ENCODE measurements at regions not wholly inside any gene's neighbourhood (a gene's known extent, or its start where the extent isn't known, plus 50 kb on each side); places are given as distances from the start of the nearest gene placed in this dataset.

DNA sequence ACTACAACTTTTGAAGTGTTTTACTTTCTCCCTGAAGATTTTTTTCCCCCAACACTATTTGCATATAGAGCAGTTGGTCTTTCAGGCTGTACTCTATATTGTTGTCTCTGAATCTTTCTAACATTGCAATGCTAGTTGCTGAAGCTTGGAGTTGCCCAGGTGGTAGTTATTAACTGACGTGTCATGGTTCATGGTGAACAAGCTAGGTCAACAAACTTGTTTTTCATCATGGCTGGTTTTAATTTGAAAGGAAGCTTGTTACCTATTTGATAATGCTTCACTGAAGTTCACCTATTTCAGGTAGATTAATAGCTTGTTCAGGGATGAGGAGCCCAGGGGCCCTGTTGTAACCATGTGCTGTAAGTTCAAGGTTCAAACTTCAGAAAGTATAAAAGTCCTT, 158.8 kb upstream of the ZEB2 start:
- CTCF ChIA-PET, result interaction anchor here (1.4 kb wide), 1 partner anchor 11 kb away, joined by 3 read pairs; no protein-coding TSS in a partner anchor

DNA sequence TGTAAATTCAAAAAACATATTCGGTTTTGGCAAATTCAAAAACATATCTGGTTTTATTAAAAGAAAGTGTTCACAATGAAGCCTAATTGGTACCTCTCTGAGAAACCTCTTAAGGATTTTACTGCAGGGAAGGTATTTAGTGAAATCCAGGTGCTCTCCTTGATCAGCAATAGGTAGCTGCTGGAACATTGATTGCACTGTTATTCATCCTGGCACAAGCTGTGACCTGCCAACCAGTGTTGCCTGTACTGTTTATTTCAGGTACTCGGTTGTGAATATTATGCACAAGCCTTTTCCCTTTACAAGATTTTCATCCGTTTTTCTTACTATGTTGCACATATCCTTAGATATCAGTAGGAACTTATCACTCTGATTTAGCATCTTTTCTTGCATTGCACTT, 155.8 kb upstream of the ZEB2 start:
- H3K4me3 Mint-ChIP-seq, result no peak overlapping the region
- peaks cover 36% of the 10 kb centered on the region for H3K4me1 Mint-ChIP-seq
- no peak overlapping the region for H2AFZ ChIP-seq (ENCODE audit: insufficient read depth, low read depth, low read length, poor library complexity, severe bottlenecking)
- H3K4me3 ChIP-seq (ENCODE audit: control extremely low read depth in 1 of 5, extremely low read depth in 1 of 5, insufficient read depth in 1 of 5, low read depth in 2 of 5, low read length in 4 of 5), result no peak overlapping the region
- ChIA-PET CTCF (no interaction called here), POLR2A (no interaction called here)
- H3K4me1 ChIP-seq (ENCODE audit: control insufficient read depth in 2 of 2, insufficient read depth in 2 of 2, low read length in 2 of 2), result peaks cover 24 to 29% of the 10 kb centered on the region in 2 donors
- no peaks in the 10 kb centered on the region for H3K9me3 Mint-ChIP-seq (ENCODE audit: insufficient read depth)
- 80% methylated on average over 1 of the region's 3 CpGs for WGBS (ENCODE audit: insufficient coverage)
- H3K9ac ChIP-seq (ENCODE audit: low read length), result no peak overlapping the region
- intact Hi-C loops (cut with micrococcal nuclease), result no loop called here
- H3K27ac Mint-ChIP-seq, result no peak overlapping the region
- H3K27me3 Mint-ChIP-seq, result no peaks in the 10 kb centered on the region
- H3K79me2 ChIP-seq (ENCODE audit: control insufficient read depth, insufficient read depth, low read length), result no peaks in the 10 kb centered on the region
- no peaks in the 10 kb centered on the region for H4K20me1 ChIP-seq (ENCODE audit: control insufficient read depth, insufficient read depth, low read length, poor library complexity, severe bottlenecking)
- H3K27ac ChIP-seq (ENCODE audit: low read length in 2 of 2), result no peak overlapping the region
- no peaks in the 10 kb centered on the region for H3K36me3 ChIP-seq (replicated peaks in 1 of 2; ENCODE audit: control extremely low read depth in 1 of 2, control insufficient read depth in 1 of 2, extremely low read depth in 1 of 2, insufficient read depth in 2 of 2, low read length in 1 of 2)
- H3K9me3 ChIP-seq (ENCODE audit: control extremely low read depth in 1 of 3, control insufficient read depth in 2 of 3, insufficient read depth in 1 of 3, low read length in 2 of 3), result no peaks in the 10 kb centered on the region
- no peaks in the 10 kb centered on the region for H3K27me3 ChIP-seq (replicated peaks in 1 of 4; ENCODE audit: control extremely low read depth in 1 of 4, control insufficient read depth in 3 of 4, insufficient read depth in 4 of 4, low read length in 3 of 4)
- DNase-seq (no peak), ATAC-seq (ENCODE audit: low read depth) (no peak)
- H3K4me2 ChIP-seq (replicated peaks; ENCODE audit: low read depth, low read length, poor library complexity, severe bottlenecking), result no peak overlapping the region
- no peak for TF ChIP-seq EZH2 (IDR thresholded peaks at IDR 0.05; ENCODE audit: borderline replicate concordance, insufficient read depth, low read depth, low read length, poor library complexity, severe bottlenecking)
- TF ChIP-seq, protein P1, sequence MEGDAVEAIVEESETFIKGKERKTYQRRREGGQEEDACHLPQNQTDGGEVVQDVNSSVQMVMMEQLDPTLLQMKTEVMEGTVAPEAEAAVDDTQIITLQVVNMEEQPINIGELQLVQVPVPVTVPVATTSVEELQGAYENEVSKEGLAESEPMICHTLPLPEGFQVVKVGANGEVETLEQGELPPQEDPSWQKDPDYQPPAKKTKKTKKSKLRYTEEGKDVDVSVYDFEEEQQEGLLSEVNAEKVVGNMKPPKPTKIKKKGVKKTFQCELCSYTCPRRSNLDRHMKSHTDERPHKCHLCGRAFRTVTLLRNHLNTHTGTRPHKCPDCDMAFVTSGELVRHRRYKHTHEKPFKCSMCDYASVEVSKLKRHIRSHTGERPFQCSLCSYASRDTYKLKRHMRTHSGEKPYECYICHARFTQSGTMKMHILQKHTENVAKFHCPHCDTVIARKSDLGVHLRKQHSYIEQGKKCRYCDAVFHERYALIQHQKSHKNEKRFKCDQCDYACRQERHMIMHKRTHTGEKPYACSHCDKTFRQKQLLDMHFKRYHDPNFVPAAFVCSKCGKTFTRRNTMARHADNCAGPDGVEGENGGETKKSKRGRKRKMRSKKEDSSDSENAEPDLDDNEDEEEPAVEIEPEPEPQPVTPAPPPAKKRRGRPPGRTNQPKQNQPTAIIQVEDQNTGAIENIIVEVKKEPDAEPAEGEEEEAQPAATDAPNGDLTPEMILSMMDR (IDR thresholded peaks at IDR 0.05), result no peak

More for the DNA sequence above, 158.8 kb upstream of the ZEB2 start:
- ATAC-seq (ENCODE audit: low read depth) (no peak), DNase-seq (no peak)
- no peaks in the 10 kb centered on the region for H3K27me3 Mint-ChIP-seq
- no peak for TF ChIP-seq EZH2 (IDR thresholded peaks at IDR 0.05; ENCODE audit: borderline replicate concordance, insufficient read depth, low read depth, low read length, poor library complexity, severe bottlenecking)
- TF ChIP-seq, protein P1 (IDR thresholded peaks at IDR 0.05), result no peak
- Histone ChIP-seq H3K4me3 (ENCODE audit: control extremely low read depth in 1 of 5, extremely low read depth in 1 of 5, insufficient read depth in 1 of 5, low read depth in 2 of 5, low read length in 4 of 5) (no peak overlapping the region), H3K9ac (ENCODE audit: low read length) (no peak overlapping the region), H3K27ac (ENCODE audit: low read length in 2 of 2) (no peak overlapping the region), H3K9me3 (ENCODE audit: control extremely low read depth in 1 of 3, control insufficient read depth in 2 of 3, insufficient read depth in 1 of 3, low read length in 2 of 3) (no peaks in the 10 kb centered on the region), H2AFZ (ENCODE audit: insufficient read depth, low read depth, low read length, poor library complexity, severe bottlenecking) (no peak overlapping the region), H3K27me3 (replicated peaks in 1 of 4; ENCODE audit: control extremely low read depth in 1 of 4, control insufficient read depth in 3 of 4, insufficient read depth in 4 of 4, low read length in 3 of 4) (no peaks in the 10 kb centered on the region), H3K79me2 (ENCODE audit: control insufficient read depth, insufficient read depth, low read length) (no peaks in the 10 kb centered on the region), H3K36me3 (replicated peaks in 1 of 2; ENCODE audit: control extremely low read depth in 1 of 2, control insufficient read depth in 1 of 2, extremely low read depth in 1 of 2, insufficient read depth in 2 of 2, low read length in 1 of 2) (no peaks in the 10 kb centered on the region), H3K4me1 (ENCODE audit: control insufficient read depth in 2 of 2, insufficient read depth in 2 of 2, low read length in 2 of 2) (peaks cover 21 to 28% of the 10 kb centered on the region in 2 donors), H4K20me1 (ENCODE audit: control insufficient read depth, insufficient read depth, low read length, poor library complexity, severe bottlenecking) (no peaks in the 10 kb centered on the region), H3K4me2 (replicated peaks; ENCODE audit: low read depth, low read length, poor library complexity, severe bottlenecking) (no peak overlapping the region)
- H3K27ac Mint-ChIP-seq, result no peak overlapping the region
- intact Hi-C loops (cut with micrococcal nuclease), result no loop called here
- peaks cover 37% of the 10 kb centered on the region for H3K4me1 Mint-ChIP-seq
- H3K9me3 Mint-ChIP-seq (ENCODE audit: insufficient read depth), result no peaks in the 10 kb centered on the region
- no peak overlapping the region for H3K4me3 Mint-ChIP-seq
- POLR2A ChIA-PET, result no interaction called here
- 9% methylated on average over 1 of the region's 1 CpG for WGBS (ENCODE audit: insufficient coverage)
